HFFc6 (cell line): ENCODE measurements at regions not wholly inside any gene's neighbourhood (a gene's known extent, or its start where the extent isn't known, plus 50 kb on each side); places are given as distances from the start of the nearest gene placed in this dataset.
"Not testable (repeated sequence)": the region's sequence is repeated elsewhere in the genome, so short reads cannot be mapped to it uniquely, and the experiment has no call there.

Experiments
- DNase-seq: peaks from one replicate; pipeline ENCODE4 v3.0.0-alpha.2; 2018
- H3K27ac Mint-ChIP-seq: 2 replicates; pipeline ENCODE4 v1.8.0; 2020; ENCODE audit warnings: mild to moderate bottlenecking, mixed read lengths
- H3K27me3 Mint-ChIP-seq: 2 replicates; pipeline ENCODE4 v1.8.0; 2021; ENCODE audit warnings: mild to moderate bottlenecking, moderate library complexity, mixed read lengths; ENCODE audit not compliant: insufficient read depth
- H3K36me3 Mint-ChIP-seq: 2 replicates; pipeline ENCODE4 v1.8.0; 2021; ENCODE audit warnings: low read depth, mixed read lengths
- H3K4me1 Mint-ChIP-seq: 2 replicates; pipeline ENCODE4 v1.8.0; 2020; ENCODE audit warnings: low read depth, mixed read lengths
- H3K4me3 Mint-ChIP-seq: 2 replicates; pipeline ENCODE4 v1.8.0; 2020; ENCODE audit warnings: mild to moderate bottlenecking, moderate library complexity, mixed read lengths
- H3K9me3 Mint-ChIP-seq: 2 replicates; pipeline ENCODE4 v1.8.0; 2020; ENCODE audit warnings: mild to moderate bottlenecking, mixed read lengths
- CTCF ChIP-seq: fragments of 200-600 bp; sonication (generic); IDR thresholded peaks from 2 replicates; pipeline ENCODE4 v1.5.0; 2021; ENCODE audit warnings: antibody characterized with exemption, mild to moderate bottlenecking

- H3K27me3 Mint-ChIP-seq = peaks cover 8% of the 10 kb centered on the region
- no peak overlapping the region for H3K4me3 Mint-ChIP-seq
- no peak for DNase-seq
- H3K4me1 Mint-ChIP-seq = peaks cover 11% of the 10 kb centered on the region
- no peaks in the 10 kb centered on the region for H3K36me3 Mint-ChIP-seq
- peaks cover under 1% of the 10 kb centered on the region; the same call in 1 of the 2 replicates for H3K9me3 Mint-ChIP-seq
- no peak for TF ChIP-seq CTCF
- no peak overlapping the region for H3K27ac Mint-ChIP-seq
Measured at GRCh38 chr12:67545298-67545697, 103.2 kb upstream of the DYRK2 start.

GRCh38 chr12:67546746-67547145 lies 101.8 kb upstream of the DYRK2 start:
- Mint-ChIP-seq H3K9me3 (peaks cover 13% of the 10 kb centered on the region; the same call in 1 of the 2 replicates), H3K27ac (no peak overlapping the region), H3K4me3 (no peak overlapping the region), H3K4me1 (no peaks in the 10 kb centered on the region), H3K27me3 (peaks cover 8% of the 10 kb centered on the region), H3K36me3 (no peaks in the 10 kb centered on the region)
- no peak for TF ChIP-seq CTCF
- DNase-seq = no peak

GRCh38 chr12:67555075-67555717 lies 93.3 kb upstream of the DYRK2 start:
- peaks cover 13% of the 10 kb centered on the region; the same call in 1 of the 2 replicates for H3K9me3 Mint-ChIP-seq
- not testable (repeated sequence) for H3K27me3 Mint-ChIP-seq, DNase-seq, H3K36me3 Mint-ChIP-seq, H3K4me3 Mint-ChIP-seq, H3K4me1 Mint-ChIP-seq, H3K27ac Mint-ChIP-seq

- DNase-seq = no peak
- TF ChIP-seq CTCF = no peak
- H3K27ac Mint-ChIP-seq = no peak overlapping the region
- H3K36me3 Mint-ChIP-seq = 0 out of 2 replicates have a peak, but pooled peaks cover 6% of the 10 kb centered on the region
- H3K9me3 Mint-ChIP-seq = peaks cover 11% of the 10 kb centered on the region
- H3K4me3 Mint-ChIP-seq = no peak overlapping the region
- no peaks in the 10 kb centered on the region; the same call in 1 of the 2 replicates for H3K27me3 Mint-ChIP-seq
- no peaks in the 10 kb centered on the region for H3K4me1 Mint-ChIP-seq
Measured at GRCh38 chr12:67558775-67559174, 89.8 kb upstream of the DYRK2 start.

GRCh38 chr12:67559751-67560150 lies 88.8 kb upstream of the DYRK2 start:
- DNase-seq = no peak
- H3K27ac Mint-ChIP-seq = no peak overlapping the region
- TF ChIP-seq CTCF = no peak
- H3K27me3 Mint-ChIP-seq = peaks cover under 1% of the 10 kb centered on the region; the same call in 1 of the 2 replicates
- H3K36me3 Mint-ChIP-seq = 0 out of 2 replicates have a peak, but pooled peaks cover 6% of the 10 kb centered on the region
- H3K4me3 Mint-ChIP-seq = no peak overlapping the region
- no peaks in the 10 kb centered on the region for H3K4me1 Mint-ChIP-seq
- H3K9me3 Mint-ChIP-seq = peaks cover 12% of the 10 kb centered on the region

- Mint-ChIP-seq H3K4me1 (no peaks in the 10 kb centered on the region), H3K27ac (no peak overlapping the region), H3K36me3 (peaks cover 12% of the 10 kb centered on the region; the same call in 1 of the 2 replicates), H3K9me3 (peaks cover 26% of the 10 kb centered on the region), H3K4me3 (no peak overlapping the region), H3K27me3 (peaks cover 9% of the 10 kb centered on the region; the same call in 1 of the 2 replicates)
- TF ChIP-seq CTCF = no peak
- DNase-seq = no peak
Measured at GRCh38 chr12:67562513-67563287, 85.8 kb upstream of the DYRK2 start.
